ENCODE measurements at regions not wholly inside any gene's neighbourhood (a gene's known extent, or its start where the extent isn't known, plus 50 kb on each side); places are given as distances from the start of the nearest gene placed in this dataset.

GRCh38 chr12:115693970-115694369 lies 583.5 kb downstream of the MED13L start:
- no peaks in the 10 kb centered on the region for H3K27me3 ChIP-seq (replicated peaks in 1 of 2; ENCODE audit: control insufficient read depth in 2 of 2, extremely low read depth in 1 of 2, insufficient read depth in 2 of 2, low read length in 1 of 2)
- H3K4me3 ChIP-seq (ENCODE audit: control insufficient read depth in 1 of 2, extremely low read depth in 1 of 2, low read length in 1 of 2): no peak overlapping the region
- no peak for DNase-seq
- H3K27ac ChIP-seq (ENCODE audit: low read length): no peak overlapping the region
- H3K36me3 ChIP-seq (ENCODE audit: control insufficient read depth in 2 of 2, extremely low read depth in 1 of 2, insufficient read depth in 1 of 2, low read length in 1 of 2): no peaks in the 10 kb centered on the region
- Mint-ChIP-seq H3K36me3 (no peaks in the 10 kb centered on the region), H3K9me3 (peaks cover 2 to 5% (median 5%) of the 10 kb centered on the region in 3 donors), H3K4me3 (no peak overlapping the region), H3K27ac (no peak overlapping the region), H3K4me1 (no peaks in the 10 kb centered on the region), H3K27me3 (peaks cover 0 to 28% of the 10 kb centered on the region in 2 donors)
- ATAC-seq (replicated peaks in 1 of 4): no peak
- no peaks in the 10 kb centered on the region for H3K4me1 ChIP-seq (ENCODE audit: control insufficient read depth in 1 of 2, extremely low read depth in 1 of 2, insufficient read depth in 2 of 2, low read length in 2 of 2)
- ChIA-PET POLR2A (no interaction called here), CTCF (interaction anchor here in 1 of 2 donors (0.6 kb wide), 1 partner anchor 13 kb away, joined by 3 read pairs; no protein-coding TSS in a partner anchor)
- no peaks in the 10 kb centered on the region for H3K9me3 ChIP-seq

- WGBS (ENCODE audit: insufficient coverage): 100% methylated on average over 1 of the region's 2 CpGs
- ATAC-seq (replicated peaks in 1 of 4) (no peak), DNase-seq (no peak)
- Mint-ChIP-seq H3K4me3 (no peak overlapping the region), H3K27ac (no peak overlapping the region), H3K36me3 (no peaks in the 10 kb centered on the region), H3K9me3 (peaks cover 0 to 5% (median 0%) of the 10 kb centered on the region in 3 donors), H3K4me1 (no peaks in the 10 kb centered on the region), H3K27me3 (peaks cover 0 to 24% of the 10 kb centered on the region in 2 donors)
- ChIA-PET POLR2A (no interaction called here), CTCF (no interaction called here)
- H3K27ac ChIP-seq (ENCODE audit: low read length): no peak overlapping the region
- H3K27me3 ChIP-seq (replicated peaks in 1 of 2; ENCODE audit: control insufficient read depth in 2 of 2, extremely low read depth in 1 of 2, insufficient read depth in 2 of 2, low read length in 1 of 2): no peaks in the 10 kb centered on the region
- H3K4me3 ChIP-seq (ENCODE audit: control insufficient read depth in 1 of 2, extremely low read depth in 1 of 2, low read length in 1 of 2): no peak overlapping the region
- no peaks in the 10 kb centered on the region for H3K4me1 ChIP-seq (ENCODE audit: control insufficient read depth in 1 of 2, extremely low read depth in 1 of 2, insufficient read depth in 2 of 2, low read length in 2 of 2)
- no peaks in the 10 kb centered on the region for H3K9me3 ChIP-seq
- H3K36me3 ChIP-seq (ENCODE audit: control insufficient read depth in 2 of 2, extremely low read depth in 1 of 2, insufficient read depth in 1 of 2, low read length in 1 of 2): no peaks in the 10 kb centered on the region
These were observed 586.4 kb downstream of the MED13L start for GRCh38 chr12:115691123-115691522.

GRCh38 chr12:115687094-115687493 lies 590.4 kb downstream of the MED13L start:
- ChIA-PET POLR2A (interaction anchor here in 1 of 2 donors (0.6 kb wide), 1 partner anchor 231 kb away, joined by 3 read pairs; no protein-coding TSS in a partner anchor), CTCF (no interaction called here)
- Mint-ChIP-seq H3K4me1 (no peaks in the 10 kb centered on the region), H3K27ac (no peak overlapping the region), H3K4me3 (no peak overlapping the region), H3K36me3 (no peaks in the 10 kb centered on the region), H3K27me3 (peaks cover 0 to 10% of the 10 kb centered on the region in 2 donors), H3K9me3 (peaks cover 0 to 10% (median 2%) of the 10 kb centered on the region in 3 donors)
- H3K4me1 ChIP-seq (ENCODE audit: control insufficient read depth in 1 of 2, extremely low read depth in 1 of 2, insufficient read depth in 2 of 2, low read length in 2 of 2): no peaks in the 10 kb centered on the region
- no peak overlapping the region for H3K27ac ChIP-seq (ENCODE audit: low read length)
- ATAC-seq (replicated peaks in 1 of 4) (no peak), DNase-seq (no peak)
- no peaks in the 10 kb centered on the region for H3K9me3 ChIP-seq
- no peak overlapping the region for H3K4me3 ChIP-seq (ENCODE audit: control insufficient read depth in 1 of 2, extremely low read depth in 1 of 2, low read length in 1 of 2)
- H3K36me3 ChIP-seq (ENCODE audit: control insufficient read depth in 2 of 2, extremely low read depth in 1 of 2, insufficient read depth in 1 of 2, low read length in 1 of 2): no peaks in the 10 kb centered on the region
- H3K27me3 ChIP-seq (replicated peaks in 1 of 2; ENCODE audit: control insufficient read depth in 2 of 2, extremely low read depth in 1 of 2, insufficient read depth in 2 of 2, low read length in 1 of 2): no peaks in the 10 kb centered on the region
- 59% methylated on average over 2 of the region's 8 CpGs for WGBS (ENCODE audit: insufficient coverage)

- H3K36me3 ChIP-seq (ENCODE audit: control insufficient read depth in 2 of 2, extremely low read depth in 1 of 2, insufficient read depth in 1 of 2, low read length in 1 of 2): no peaks in the 10 kb centered on the region
- Mint-ChIP-seq H3K36me3 (no peaks in the 10 kb centered on the region), H3K4me1 (no peaks in the 10 kb centered on the region), H3K4me3 (no peak overlapping the region), H3K9me3 (peaks cover 2 to 10% (median 6%) of the 10 kb centered on the region in 3 donors), H3K27me3 (peaks cover 0 to 6% of the 10 kb centered on the region in 2 donors), H3K27ac (no peak overlapping the region)
- no peaks in the 10 kb centered on the region for H3K27me3 ChIP-seq (replicated peaks in 1 of 2; ENCODE audit: control insufficient read depth in 2 of 2, extremely low read depth in 1 of 2, insufficient read depth in 2 of 2, low read length in 1 of 2)
- H3K4me3 ChIP-seq (ENCODE audit: control insufficient read depth in 1 of 2, extremely low read depth in 1 of 2, low read length in 1 of 2): no peak overlapping the region
- no peak overlapping the region for H3K27ac ChIP-seq (ENCODE audit: low read length)
- ATAC-seq (replicated peaks in 1 of 4): no peak
- POLR2A ChIA-PET: no interaction called here
- no peaks in the 10 kb centered on the region for H3K9me3 ChIP-seq
- CTCF ChIA-PET: no interaction called here
- no peak for DNase-seq
- WGBS (ENCODE audit: insufficient coverage): 25% methylated on average over 3 of the region's 5 CpGs
- no peaks in the 10 kb centered on the region for H3K4me1 ChIP-seq (ENCODE audit: control insufficient read depth in 1 of 2, extremely low read depth in 1 of 2, insufficient read depth in 2 of 2, low read length in 2 of 2)
These were observed 594.2 kb downstream of the MED13L start for GRCh38 chr12:115683240-115683780.

- no peak overlapping the region for H3K4me3 ChIP-seq (ENCODE audit: control insufficient read depth in 1 of 2, extremely low read depth in 1 of 2, low read length in 1 of 2)
- no peaks in the 10 kb centered on the region for H3K27me3 ChIP-seq (replicated peaks in 1 of 2; ENCODE audit: control insufficient read depth in 2 of 2, extremely low read depth in 1 of 2, insufficient read depth in 2 of 2, low read length in 1 of 2)
- ChIA-PET POLR2A (no interaction called here), CTCF (interaction anchor here in 1 of 2 donors (0.8 kb wide), 1 partner anchor 13 kb away, joined by 3 read pairs; no protein-coding TSS in a partner anchor)
- no peaks in the 10 kb centered on the region for H3K27me3 Mint-ChIP-seq
- no peaks in the 10 kb centered on the region for H3K36me3 ChIP-seq (ENCODE audit: control insufficient read depth in 2 of 2, extremely low read depth in 1 of 2, insufficient read depth in 1 of 2, low read length in 1 of 2)
- H3K4me3 Mint-ChIP-seq: no peak overlapping the region
- WGBS (ENCODE audit: insufficient coverage): no CpG with 5 or more reads among the region's 1 CpG
- H3K36me3 Mint-ChIP-seq: no peaks in the 10 kb centered on the region
- ATAC-seq (replicated peaks in 1 of 4): no peak
- H3K4me1 Mint-ChIP-seq: no peaks in the 10 kb centered on the region
- no peaks in the 10 kb centered on the region for H3K4me1 ChIP-seq (ENCODE audit: control insufficient read depth in 1 of 2, extremely low read depth in 1 of 2, insufficient read depth in 2 of 2, low read length in 2 of 2)
- DNase-seq: no peak
- no peaks in the 10 kb centered on the region for H3K9me3 ChIP-seq
- H3K27ac ChIP-seq (ENCODE audit: low read length): no peak overlapping the region
- H3K27ac Mint-ChIP-seq: no peak overlapping the region
- peaks cover 4 to 7% (median 6%) of the 10 kb centered on the region in 3 donors for H3K9me3 Mint-ChIP-seq
These were observed 596.5 kb downstream of the MED13L start for GRCh38 chr12:115680967-115681366.

- Mint-ChIP-seq H3K4me3 (no peak overlapping the region), H3K9me3 (peaks cover 0 to 17% (median 3%) of the 10 kb centered on the region in 3 donors), H3K27me3 (no peaks in the 10 kb centered on the region), H3K4me1 (no peaks in the 10 kb centered on the region), H3K36me3 (no peaks in the 10 kb centered on the region), H3K27ac (no peak overlapping the region)
- Histone ChIP-seq H3K27me3 (replicated peaks in 1 of 2; ENCODE audit: control insufficient read depth in 2 of 2, extremely low read depth in 1 of 2, insufficient read depth in 2 of 2, low read length in 1 of 2) (no peaks in the 10 kb centered on the region), H3K4me1 (ENCODE audit: control insufficient read depth in 1 of 2, extremely low read depth in 1 of 2, insufficient read depth in 2 of 2, low read length in 2 of 2) (no peaks in the 10 kb centered on the region), H3K27ac (ENCODE audit: low read length) (no peak overlapping the region), H3K4me3 (ENCODE audit: control insufficient read depth in 1 of 2, extremely low read depth in 1 of 2, low read length in 1 of 2) (no peak overlapping the region), H3K36me3 (ENCODE audit: control insufficient read depth in 2 of 2, extremely low read depth in 1 of 2, insufficient read depth in 1 of 2, low read length in 1 of 2) (no peaks in the 10 kb centered on the region), H3K9me3 (no peaks in the 10 kb centered on the region)
- ATAC-seq (replicated peaks in 1 of 4) (no peak), DNase-seq (no peak)
- POLR2A ChIA-PET: no interaction called here
- CTCF ChIA-PET: no interaction called here
- 90% methylated on average over 11 of the region's 11 CpGs for WGBS (ENCODE audit: insufficient coverage)
These were observed 604.9 kb downstream of the MED13L start for GRCh38 chr12:115672506-115673080.
